SK-N-SH (cell line): ENCODE measurements at regions not wholly inside any gene's neighbourhood (a gene's known extent, or its start where the extent isn't known, plus 50 kb on each side); places are given as distances from the start of the nearest gene placed in this dataset.

ENCODE experiments used
- CTCF ChIA-PET: fragments of 300-600, 350-600 bp; formaldehyde crosslinking; extraction: SDS; loops from one replicate; lab custom pipeline; 2021; lab: Yijun Ruan, JAX
- POLR2A ChIA-PET: fragments of 350-600 bp; sonication (Branson Sonifier 250); formaldehyde crosslinking; extraction: SDS; loops from one replicate; lab custom pipeline; 2020; ENCODE audit warnings: antibody characterized with exemption, inconsistent platforms; lab: Yijun Ruan, JAX
- DNase-seq: peaks from one replicate; pipeline ENCODE4 v3.0.0; 2012
- H2AFZ ChIP-seq: fragments of 200-600 bp; sonication (generic); 2 replicates; pipeline ENCODE4 v1.8.1; 2016; ENCODE audit warnings: antibody characterized with exemption, mild to moderate bottlenecking, low read depth
- H3F3A ChIP-seq: fragments of 200-600 bp; sonication (generic); replicated peaks from 2 replicates; pipeline ENCODE3; 2016; ENCODE audit warnings: antibody characterized with exemption, mild to moderate bottlenecking; ENCODE audit not compliant: insufficient read depth
- H3K27ac ChIP-seq, 2 experiments: fragments of 200-500 bp in 1 of 2; fragments of 200-600 bp in 1 of 2; sonication (Bioruptor generic) in 1 of 2; sonication (generic), shearing (Covaris generic) in 1 of 2; 2 replicates each; pipeline versions ENCODE4 v1.5.1 to v1.6.1; 2014 to 2016; ENCODE audit warnings: low read depth in 2 of 2, inconsistent platforms in 1 of 2, low read length in 1 of 2, mild to moderate bottlenecking in 1 of 2, mixed read lengths in 1 of 2
- H3K27me3 ChIP-seq: fragments of 200-600 bp; sonication (generic), shearing (Covaris generic); 2 replicates; pipeline ENCODE4 v1.6.1; 2016; ENCODE audit warnings: mixed run types; ENCODE audit not compliant: insufficient read depth
- H3K36me3 ChIP-seq, 2 experiments: fragments of 200-500 bp in 1 of 2; fragments of 200-600 bp in 1 of 2; sonication (Bioruptor generic) in 1 of 2; sonication (generic) in 1 of 2; replicated peaks in 1 of 2; 2 replicates each; pipeline versions ENCODE3 to v1.5.1; 2014 to 2016; ENCODE audit warnings: low read length in 1 of 2, mild to moderate bottlenecking in 1 of 2; ENCODE audit not compliant: insufficient read depth in 2 of 2, control insufficient read depth in 1 of 2
- H3K4me1 ChIP-seq, 2 experiments: fragments of 200-500 bp in 1 of 2; fragments of 200-600 bp in 1 of 2; sonication (Bioruptor generic) in 1 of 2; sonication (generic), shearing (Covaris generic) in 1 of 2; 2 replicates each; pipeline versions ENCODE4 v1.5.1 to v1.6.1; 2014 to 2016; ENCODE audit warnings: low read depth in 1 of 2, low read length in 1 of 2, mixed run types in 1 of 2; ENCODE audit not compliant: insufficient read depth in 2 of 2, control insufficient read depth in 1 of 2
- H3K4me2 ChIP-seq: fragments of 200-600 bp; sonication (generic), shearing (Covaris generic); 2 replicates; pipeline ENCODE4 v1.6.1; 2017; ENCODE audit warnings: mixed run types
- H3K4me3 ChIP-seq, 2 experiments: fragments of 200-500 bp in 1 of 2; fragments of 200-600 bp in 1 of 2; sonication (Bioruptor generic) in 1 of 2; sonication (generic), shearing (Covaris generic) in 1 of 2; 2 replicates each; pipeline versions ENCODE4 v1.5.1 to v1.8.1; 2014 to 2016; ENCODE audit warnings: low read depth in 2 of 2, inconsistent platforms in 1 of 2, low read length in 1 of 2, mild to moderate bottlenecking in 1 of 2, mixed read lengths in 1 of 2, moderate library complexity in 1 of 2
- H3K79me2 ChIP-seq: fragments of 200-600 bp; sonication (generic); 2 replicates; pipeline ENCODE4 v1.8.1; 2017; ENCODE audit warnings: mild to moderate bottlenecking; ENCODE audit not compliant: insufficient read depth
- H3K9ac ChIP-seq: fragments of 200-600 bp; sonication (generic); 2 replicates; pipeline ENCODE4 v1.6.1; 2017; ENCODE audit warnings: mixed run types
- H3K9me2 ChIP-seq: fragments of 200-600 bp; sonication (generic); 2 replicates; pipeline ENCODE4 v1.6.1; 2017; ENCODE audit warnings: mixed run types
- H3K9me3 ChIP-seq: fragments of 200-600 bp; sonication (generic); 2 replicates; pipeline ENCODE4 v1.6.1; 2017; ENCODE audit warnings: mixed run types, mild to moderate bottlenecking, moderate library complexity
- H4K20me1 ChIP-seq: fragments of 200-600 bp; sonication (generic); 2 replicates; pipeline ENCODE4 v1.6.1; 2017; ENCODE audit warnings: mild to moderate bottlenecking, mixed run types; ENCODE audit not compliant: insufficient read depth
- ELF1 ChIP-seq: IDR thresholded peaks from 2 replicates; pipeline ENCODE4 v1.4.0; 2012
- EZH2phosphoT487 ChIP-seq: fragments of 200-600 bp; sonication (generic); IDR thresholded peaks from 2 replicates; pipeline ENCODE4 v1.6.1; 2017; ENCODE audit warnings: low read depth, mixed run types, mild to moderate bottlenecking, antibody characterized with exemption, moderate library complexity, borderline replicate concordance
- FOXM1 ChIP-seq: IDR thresholded peaks from 2 replicates; pipeline ENCODE4 v1.4.0; 2012; ENCODE audit warnings: low read depth, mild to moderate bottlenecking
- GABPA ChIP-seq: IDR thresholded peaks from 2 replicates; pipeline ENCODE4 v1.4.0; 2012; ENCODE audit warnings: low read depth, mild to moderate bottlenecking
- JUND ChIP-seq: IDR thresholded peaks from 2 replicates; pipeline ENCODE4 v1.4.0; 2012
- MEF2A ChIP-seq: IDR thresholded peaks from 2 replicates; pipeline ENCODE4 v1.4.0; 2012; ENCODE audit warnings: low read depth, borderline replicate concordance
- MXI1 ChIP-seq: IDR thresholded peaks from 2 replicates; pipeline ENCODE4 v1.6.1; 2012; ENCODE audit warnings: mild to moderate bottlenecking, low read depth, low read length, improper control_type of control experiment
- NFIC ChIP-seq: IDR thresholded peaks from 2 replicates; pipeline ENCODE4 v1.4.0; 2012; ENCODE audit warnings: borderline replicate concordance
- RAD21 ChIP-seq: IDR thresholded peaks from 2 replicates; pipeline ENCODE4 v1.6.1; 2012; ENCODE audit warnings: mild to moderate bottlenecking, low read length
- RCOR1 ChIP-seq: fragments of 150-350 bp; IDR thresholded peaks from 2 replicates; pipeline ENCODE4 v1.6.1; 2017; ENCODE audit warnings: antibody characterized with exemption, low read length
- RXRA ChIP-seq: IDR thresholded peaks from 2 replicates; pipeline ENCODE4 v1.4.0; 2012; ENCODE audit warnings: low read depth, mild to moderate bottlenecking, borderline replicate concordance
- SIN3A ChIP-seq: IDR thresholded peaks from 2 replicates; pipeline ENCODE4 v1.6.1; 2012; ENCODE audit warnings: low read depth, mild to moderate bottlenecking, low read length, moderate library complexity, borderline replicate concordance
- TAF1 ChIP-seq: IDR thresholded peaks from 2 replicates; pipeline ENCODE4 v1.6.1; 2012; ENCODE audit warnings: low read depth, mild to moderate bottlenecking, low read length, moderate library complexity, borderline replicate concordance
- TEAD4 ChIP-seq: IDR thresholded peaks from 2 replicates; pipeline ENCODE4 v1.4.0; 2012; ENCODE audit warnings: mild to moderate bottlenecking, borderline replicate concordance; ENCODE audit not compliant: insufficient read depth
- WGBS: methylation state at CpG from one replicate; pipeline ENCODE4 v1.1.6; 2017; ENCODE audit warnings: low lambda C conversion rate; 5-methylcytosine and 5-hydroxymethylcytosine counted together
- TF ChIP-seq, protein P1 (sequence below): IDR thresholded peaks from 2 replicates; pipeline ENCODE4 v1.4.0; 2012; ENCODE audit warnings: low read depth, borderline replicate concordance
- TF ChIP-seq, protein P2 (sequence below): IDR thresholded peaks from 2 replicates; pipeline ENCODE4 v1.4.0; 2012; ENCODE audit warnings: low read depth, borderline replicate concordance

DNA sequence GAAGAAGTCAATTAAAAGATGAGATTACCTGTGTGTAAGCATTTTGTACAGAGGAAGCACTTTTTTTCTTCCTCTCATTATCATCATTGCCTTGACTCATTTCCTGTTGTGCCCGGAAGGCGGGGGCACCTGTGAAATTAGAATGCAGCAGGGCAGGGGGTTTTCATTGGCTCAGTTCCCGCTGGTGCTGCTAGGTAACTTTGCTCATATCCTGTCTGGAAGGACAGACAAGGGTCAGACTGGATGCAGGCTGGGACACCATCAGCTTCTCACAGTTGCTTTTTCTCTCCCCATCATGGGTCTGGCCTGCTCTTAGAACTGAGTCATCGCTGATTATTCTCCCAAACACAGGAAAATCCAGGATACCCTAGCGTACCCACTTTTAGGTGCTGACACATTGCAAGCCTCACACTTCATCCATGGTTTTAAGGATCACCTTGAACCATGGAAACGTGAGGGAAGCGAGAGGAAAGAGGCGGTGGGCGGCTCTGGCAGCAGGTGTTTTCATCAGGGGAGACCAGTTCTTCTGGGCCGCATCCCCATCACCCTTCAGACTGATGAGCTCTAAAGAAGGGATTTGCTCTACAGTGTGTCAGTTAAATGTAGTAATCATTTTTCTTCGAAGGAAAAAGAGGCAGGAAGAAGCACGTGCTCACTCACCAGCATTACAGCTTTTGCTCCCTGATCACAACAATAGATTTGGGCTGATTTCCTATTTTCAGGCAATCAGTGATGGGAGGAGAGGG lies 195.7 kb upstream of the SASH1 start:
- POLR2A ChIA-PET, result no interaction called here
- DNase-seq, result no peak
- H3K4me2 ChIP-seq, result peak overlapping the region; percentile 26; the same call in 1 of the 2 replicates
- peaks cover 0 to 4% of the 10 kb centered on the region in 2 experiments; a peak in 1 of 4 replicates for H3K4me1 ChIP-seq
- H3K9me2 ChIP-seq, result no peaks in the 10 kb centered on the region
- no peak overlapping the region for H3K4me3 ChIP-seq
- TF ChIP-seq MXI1 (no peak), ELF1 (no peak), JUND (peak; percentile 8; the same call in 1 of the 2 replicates), EZH2phosphoT487 (no peak), FOXM1 (no peak), RAD21 (no peak), RCOR1 (no peak)
- H3K79me2 ChIP-seq, result no peaks in the 10 kb centered on the region
- H3K27me3 ChIP-seq, result no peaks in the 10 kb centered on the region
- H3K27ac ChIP-seq, result no peak overlapping the region
- peaks cover 9% of the 10 kb centered on the region for H3F3A ChIP-seq
- no peaks in the 10 kb centered on the region for H3K9me3 ChIP-seq
- CTCF ChIA-PET, result interaction anchor here (0.6 kb wide), 1 partner anchor 19 kb away, joined by 3 read pairs; no protein-coding TSS in a partner anchor
- 0 out of 2 replicates have a peak overlapping the region, but pooled peaks have one; percentile 29 for H2AFZ ChIP-seq
- 44% methylated on average over 12 of the region's 12 CpGs for WGBS
- H3K36me3 ChIP-seq, result no peaks in the 10 kb centered on the region
- H3K9ac ChIP-seq, result no peak overlapping the region
- no peaks in the 10 kb centered on the region for H4K20me1 ChIP-seq

GRCh38 chr6:148147463-148147830 lies 195.2 kb upstream of the SASH1 start:
- H3K79me2 ChIP-seq, result no peaks in the 10 kb centered on the region
- H3F3A ChIP-seq, result peaks cover 9% of the 10 kb centered on the region
- peak overlapping the region; percentile 29; the same call in 1 of the 2 replicates for H2AFZ ChIP-seq
- ChIA-PET POLR2A (no interaction called here), CTCF (interaction anchor here (1.8 kb wide), 1 partner anchor 18 kb away, joined by 5 read pairs; no protein-coding TSS in a partner anchor)
- TF ChIP-seq TEAD4, result no peak
- no peak for TF ChIP-seq MEF2A
- no peak for TF ChIP-seq FOXM1
- TF ChIP-seq SIN3A, result no peak
- TF ChIP-seq, protein P1, sequence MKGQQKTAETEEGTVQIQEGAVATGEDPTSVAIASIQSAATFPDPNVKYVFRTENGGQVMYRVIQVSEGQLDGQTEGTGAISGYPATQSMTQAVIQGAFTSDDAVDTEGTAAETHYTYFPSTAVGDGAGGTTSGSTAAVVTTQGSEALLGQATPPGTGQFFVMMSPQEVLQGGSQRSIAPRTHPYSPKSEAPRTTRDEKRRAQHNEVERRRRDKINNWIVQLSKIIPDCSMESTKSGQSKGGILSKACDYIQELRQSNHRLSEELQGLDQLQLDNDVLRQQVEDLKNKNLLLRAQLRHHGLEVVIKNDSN, result no peak
- TF ChIP-seq EZH2phosphoT487, result no peak
- TF ChIP-seq RCOR1, result no peak
- no peak for TF ChIP-seq GABPA
- TF ChIP-seq, protein P2, sequence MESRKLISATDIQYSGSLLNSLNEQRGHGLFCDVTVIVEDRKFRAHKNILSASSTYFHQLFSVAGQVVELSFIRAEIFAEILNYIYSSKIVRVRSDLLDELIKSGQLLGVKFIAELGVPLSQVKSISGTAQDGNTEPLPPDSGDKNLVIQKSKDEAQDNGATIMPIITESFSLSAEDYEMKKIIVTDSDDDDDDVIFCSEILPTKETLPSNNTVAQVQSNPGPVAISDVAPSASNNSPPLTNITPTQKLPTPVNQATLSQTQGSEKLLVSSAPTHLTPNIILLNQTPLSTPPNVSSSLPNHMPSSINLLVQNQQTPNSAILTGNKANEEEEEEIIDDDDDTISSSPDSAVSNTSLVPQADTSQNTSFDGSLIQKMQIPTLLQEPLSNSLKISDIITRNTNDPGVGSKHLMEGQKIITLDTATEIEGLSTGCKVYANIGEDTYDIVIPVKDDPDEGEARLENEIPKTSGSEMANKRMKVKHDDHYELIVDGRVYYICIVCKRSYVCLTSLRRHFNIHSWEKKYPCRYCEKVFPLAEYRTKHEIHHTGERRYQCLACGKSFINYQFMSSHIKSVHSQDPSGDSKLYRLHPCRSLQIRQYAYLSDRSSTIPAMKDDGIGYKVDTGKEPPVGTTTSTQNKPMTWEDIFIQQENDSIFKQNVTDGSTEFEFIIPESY, result no peak
- no peak for TF ChIP-seq NFIC
- no peak for TF ChIP-seq RXRA
- no peak for TF ChIP-seq JUND
- TF ChIP-seq RAD21, result no peak
- no peak for TF ChIP-seq TAF1
- H3K27ac ChIP-seq, result no peak overlapping the region
- H3K9me3 ChIP-seq, result no peaks in the 10 kb centered on the region
- no peaks in the 10 kb centered on the region for H3K36me3 ChIP-seq
- H3K4me2 ChIP-seq, result no peak overlapping the region
- H3K9me2 ChIP-seq, result no peaks in the 10 kb centered on the region
- WGBS, result 18% methylated on average over 3 of the region's 3 CpGs
- H3K4me3 ChIP-seq, result no peak overlapping the region
- no peak for DNase-seq
- H3K27me3 ChIP-seq, result no peaks in the 10 kb centered on the region
- no peak overlapping the region for H3K9ac ChIP-seq
- no peaks in the 10 kb centered on the region for H4K20me1 ChIP-seq
- peaks cover 0 to 4% of the 10 kb centered on the region in 2 experiments; a peak in 1 of 4 replicates for H3K4me1 ChIP-seq
